ENCODE measurements at regions not wholly inside any gene's neighbourhood (a gene's known extent, or its start where the extent isn't known, plus 50 kb on each side); places are given as distances from the start of the nearest gene placed in this dataset.

- H3K4me3 ChIP-seq, result no peak overlapping the region
- no peak overlapping the region for H3K27ac ChIP-seq
- no peak overlapping the region for H3K4me2 ChIP-seq
- no peaks in the 10 kb centered on the region for H3K4me1 ChIP-seq
- TF ChIP-seq EHF (CRISPR knock-in tag; IDR thresholded peaks at IDR 0.05) (no peak), HDAC2 (IDR thresholded peaks at IDR 0.05) (no peak), KDM1A (IDR thresholded peaks at IDR 0.05; ENCODE audit: low read depth) (no peak), RARB (CRISPR knock-in tag; IDR thresholded peaks at IDR 0.05) (no peak), RAD21 (conservative IDR thresholded peaks at IDR 0.05 in 1 of 2, IDR thresholded peaks at IDR 0.05 in 1 of 2) (no peak), CHD4 (IDR thresholded peaks at IDR 0.05; ENCODE audit: borderline replicate concordance) (no peak), POLR2A (IDR thresholded peaks at IDR 0.05; ENCODE audit: low read length) (no peak), HOXB5 (CRISPR knock-in tag; IDR thresholded peaks at IDR 0.05) (no peak), NFE2L2 (conservative IDR thresholded peaks at IDR 0.05; ENCODE audit: low read length) (no peak), HOXB13 (CRISPR knock-in tag; IDR thresholded peaks at IDR 0.05; ENCODE audit: low read depth) (no peak), NR3C1 (IDR thresholded peaks at IDR 0.05) (no peak), ZSCAN20 (CRISPR knock-in tag; IDR thresholded peaks at IDR 0.05) (no peak), CHD2 (IDR thresholded peaks at IDR 0.05; ENCODE audit: low read length, partially characterized antibody) (no peak), EP300 (IDR thresholded peaks at IDR 0.05) (no peak), ZC3H11A (IDR thresholded peaks at IDR 0.05) (no peak), ELK1 (IDR thresholded peaks at IDR 0.05; ENCODE audit: low read depth, low read length) (no peak)
- ChIA-PET POLR2A (no interaction called here), CTCF (interaction anchor here (1.4 kb wide), 1 partner anchor 13 kb away, joined by 3 read pairs; no protein-coding TSS in a partner anchor)
- no peaks in the 10 kb centered on the region for H3K9me3 ChIP-seq
- DNase-seq (ENCODE audit: low read depth in 1 of 2, low spot score in 1 of 2), result no peak
- WGBS (ENCODE audit: missing lambda C conversion rate), result 3% methylated on average over 2 of the region's 2 CpGs
- no peak for FAIRE-seq
- ATAC-seq, result no peak
Measured at GRCh38 chr10:120748519-120748918, 102.6 kb upstream of the WDR11 start.

GRCh38 chr10:120749072-120749471, 102.1 kb upstream of the WDR11 start:
- ChIA-PET POLR2A (no interaction called here), CTCF (no interaction called here)
- H3K27ac ChIP-seq, result no peak overlapping the region
- no peaks in the 10 kb centered on the region for H3K4me1 ChIP-seq
- TF ChIP-seq CHD4 (IDR thresholded peaks at IDR 0.05; ENCODE audit: borderline replicate concordance) (no peak), HOXB5 (CRISPR knock-in tag; IDR thresholded peaks at IDR 0.05) (no peak), BHLHE40 (IDR thresholded peaks at IDR 0.05; ENCODE audit: low read depth, low read length) (no peak), FOXS1 (CRISPR knock-in tag; IDR thresholded peaks at IDR 0.05) (no peak), CTCF (IDR thresholded peaks at IDR 0.05) (no peak), KDM1A (IDR thresholded peaks at IDR 0.05; ENCODE audit: low read depth) (no peak), EHMT2 (IDR thresholded peaks at IDR 0.05; ENCODE audit: low read depth) (no peak), PHF8 (IDR thresholded peaks at IDR 0.05; ENCODE audit: borderline replicate concordance, low read depth) (no peak), FOSB (CRISPR knock-in tag; IDR thresholded peaks at IDR 0.05) (no peak), FOSL2 (IDR thresholded peaks at IDR 0.05) (no peak), FOSL2 (CRISPR knock-in tag; IDR thresholded peaks at IDR 0.05) (no peak), EP300 (IDR thresholded peaks at IDR 0.05) (no peak), EHF (CRISPR knock-in tag; IDR thresholded peaks at IDR 0.05) (no peak), POLR2AphosphoS2 (conservative IDR thresholded peaks at IDR 0.05; ENCODE audit: low read length) (no peak), NFE2L2 (conservative IDR thresholded peaks at IDR 0.05; ENCODE audit: low read length) (no peak), USF2 (IDR thresholded peaks at IDR 0.05) (no peak)
- H3K4me3 ChIP-seq, result no peak overlapping the region
- H3K9me3 ChIP-seq, result no peaks in the 10 kb centered on the region
- WGBS (ENCODE audit: missing lambda C conversion rate), result 44% methylated on average over 2 of the region's 2 CpGs
- no peak for FAIRE-seq
- ATAC-seq, result no peak
- no peak overlapping the region for H3K4me2 ChIP-seq
- no peak for DNase-seq (ENCODE audit: low read depth in 1 of 2, low spot score in 1 of 2)
